Right lobe of liver (tissue), 6 donors: ENCODE measurements at regions not wholly inside any gene's neighbourhood (a gene's known extent, or its start where the extent isn't known, plus 50 kb on each side); places are given as distances from the start of the nearest gene placed in this dataset.

Source experiments
- ATAC-seq, 4 donors: fragments of 200-7000 bp; cut with Tn5 transposase; one replicate each; pipeline ENCODE4 v1.9.1; 2020; ENCODE audit warnings: mild to moderate bottlenecking in 4 of 4, moderate library complexity in 4 of 4
- DNase-seq, 3 donors: peaks; one replicate each; pipeline ENCODE4 v3.0.0-alpha.2; 2020
- H3K27ac ChIP-seq, 3 donors: fragments of 200-600 bp; one replicate each; pipeline ENCODE4 v1.8.0; 2022
- H3K27me3 ChIP-seq, 2 donors: fragments of 200-600 bp; one replicate each; pipeline ENCODE4 v1.8.0; 2022
- H3K36me3 ChIP-seq, 4 donors: fragments of 200-600 bp; sonication (generic) in 1 of 4; one replicate each; pipeline versions ENCODE4 v1.5.1 to v1.8.0; 2017 to 2022; ENCODE audit warnings: control low read depth in 1 of 4
- H3K4me1 ChIP-seq, 4 donors: fragments of 200-600 bp; sonication (generic) in 1 of 4; one replicate each; pipeline versions ENCODE4 v1.5.1 to v1.8.0; 2017 to 2022; ENCODE audit warnings: control low read depth in 1 of 4
- H3K4me3 ChIP-seq, 3 donors: fragments of 200-600 bp; one replicate each; pipeline ENCODE4 v1.8.0; 2022
- H3K9me3 ChIP-seq, 4 donors: fragments of 200-600 bp; sonication (generic) in 1 of 4; one replicate each; pipeline versions ENCODE4 v1.5.1 to v1.8.0; 2017 to 2022; ENCODE audit warnings: control low read depth in 1 of 4
- CTCF ChIP-seq, 4 donors: fragments of 200-600 bp in 3 of 4; fragments of 450-650 bp in 1 of 4; IDR thresholded peaks; one replicate each; pipeline versions ENCODE4 v1.5.1 to v1.8.0; 2016 to 2022; ENCODE audit warnings: antibody characterized with exemption in 4 of 4, mild to moderate bottlenecking in 2 of 4
- POLR2A ChIP-seq: fragments of 450-650 bp; IDR thresholded peaks from one replicate; pipeline ENCODE4 v1.6.1; 2017; ENCODE audit warnings: antibody characterized with exemption, mild to moderate bottlenecking
- WGBS: methylation state at CpG from one replicate; pipeline ENCODE4 v1.1.6; 2018; ENCODE audit warnings: low coverage, low lambda C conversion rate; ENCODE audit not compliant: insufficient coverage; ENCODE audit errors: missing lambda C conversion rate; 5-methylcytosine and 5-hydroxymethylcytosine counted together
- intact Hi-C, 2 donors: fragments of 100-400 bp; cut with DNase I; formaldehyde crosslinking; loops; one replicate each; pipeline versions ENCODE4 v1.11.2 to v1.14.1; 2022
- donor health status: DM: no; HTN: yes; CAD: no.
- donor health status: DM: no; HTN: no; CAD: no.
- donor health status: DM: no; HTN: no; CAD: no.
- donor health status: DM: no; HTN: yes; CAD: no.
- donor health status: DM: no; HTN: yes; CAD: no.

GRCh38 chr5:67957374-67957773 lies 258.2 kb upstream of the PIK3R1 start:
- Histone ChIP-seq H3K4me1 (no peaks in the 10 kb centered on the region), H3K4me3 (no peak overlapping the region), H3K27ac (no peak overlapping the region), H3K9me3 (no peaks in the 10 kb centered on the region), H3K27me3 (no peaks in the 10 kb centered on the region), H3K36me3 (no peaks in the 10 kb centered on the region)
- WGBS, result 78% methylated on average over 4 of the region's 6 CpGs
- ATAC-seq (peak in 1 of 4 donors; percentile 37), DNase-seq (no peak)
- intact Hi-C loops, result no loop called here
- TF ChIP-seq POLR2A (no peak), CTCF (IDR thresholded peaks at IDR 0.05) (no peak)

GRCh38 chr5:67954351-67954750 lies 261.2 kb upstream of the PIK3R1 start:
- DNase-seq (no peak), ATAC-seq (no peak)
- no peak overlapping the region for H3K4me3 ChIP-seq
- intact Hi-C loops, result no loop called here
- no peak overlapping the region for H3K27ac ChIP-seq
- H3K36me3 ChIP-seq, result no peaks in the 10 kb centered on the region
- 79% methylated on average over 2 of the region's 2 CpGs for WGBS
- TF ChIP-seq CTCF (IDR thresholded peaks at IDR 0.05) (no peak), POLR2A (no peak)
- H3K27me3 ChIP-seq, result no peaks in the 10 kb centered on the region
- H3K4me1 ChIP-seq, result no peaks in the 10 kb centered on the region
- no peaks in the 10 kb centered on the region for H3K9me3 ChIP-seq

- H3K4me3 ChIP-seq, result no peak overlapping the region
- TF ChIP-seq POLR2A (no peak), CTCF (IDR thresholded peaks at IDR 0.05) (no peak)
- intact Hi-C loops, result no loop called here
- H3K9me3 ChIP-seq, result no peaks in the 10 kb centered on the region
- H3K36me3 ChIP-seq, result no peaks in the 10 kb centered on the region
- DNase-seq, result no peak
- H3K4me1 ChIP-seq, result no peaks in the 10 kb centered on the region
- H3K27me3 ChIP-seq, result no peaks in the 10 kb centered on the region
- H3K27ac ChIP-seq, result no peak overlapping the region
- 87% methylated on average over 7 of the region's 7 CpGs for WGBS
- ATAC-seq, result no peak
Observed at GRCh38 chr5:67942421-67942820, 273.1 kb upstream of the PIK3R1 start.

GRCh38 chr5:67941614-67942401 lies 273.7 kb upstream of the PIK3R1 start:
- WGBS, result 58% methylated on average over 5 of the region's 5 CpGs
- no peaks in the 10 kb centered on the region for H3K27me3 ChIP-seq
- no peaks in the 10 kb centered on the region for H3K9me3 ChIP-seq
- TF ChIP-seq POLR2A (no peak), CTCF (IDR thresholded peaks at IDR 0.05) (no peak)
- H3K36me3 ChIP-seq, result no peaks in the 10 kb centered on the region
- H3K4me1 ChIP-seq, result no peaks in the 10 kb centered on the region
- ATAC-seq, result no peak
- no peak for DNase-seq
- intact Hi-C loops, result no loop called here
- no peak overlapping the region for H3K4me3 ChIP-seq
- H3K27ac ChIP-seq, result no peak overlapping the region
